ENCODE measurements at regions not wholly inside any gene's neighbourhood (a gene's known extent, or its start where the extent isn't known, plus 50 kb on each side); places are given as distances from the start of the nearest gene placed in this dataset.
"Not testable (repeated sequence)": the region's sequence is repeated elsewhere in the genome, so short reads cannot be mapped to it uniquely, and the experiment has no call there.

DNA sequence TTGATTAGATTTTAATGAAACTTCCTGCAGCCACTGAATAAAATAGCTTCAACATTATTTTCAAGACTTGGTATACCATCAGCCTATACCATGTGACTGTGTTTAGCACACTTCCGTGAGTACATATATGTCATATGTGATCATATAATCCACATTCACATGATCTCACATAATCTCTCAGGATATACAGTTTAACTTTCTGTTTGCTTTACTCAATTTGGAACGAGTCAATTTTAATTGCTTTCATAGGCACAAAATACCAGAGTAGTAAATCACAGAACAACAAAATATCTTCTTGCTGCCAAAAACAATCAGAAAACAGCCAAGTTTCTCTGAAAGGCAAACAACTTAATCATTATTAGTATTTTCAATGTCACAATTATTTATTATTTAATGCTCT, 731.1 kb upstream of the DIAPH2 start:
- peaks cover 5% of the 10 kb centered on the region for H3K9me3 Mint-ChIP-seq

DNA sequence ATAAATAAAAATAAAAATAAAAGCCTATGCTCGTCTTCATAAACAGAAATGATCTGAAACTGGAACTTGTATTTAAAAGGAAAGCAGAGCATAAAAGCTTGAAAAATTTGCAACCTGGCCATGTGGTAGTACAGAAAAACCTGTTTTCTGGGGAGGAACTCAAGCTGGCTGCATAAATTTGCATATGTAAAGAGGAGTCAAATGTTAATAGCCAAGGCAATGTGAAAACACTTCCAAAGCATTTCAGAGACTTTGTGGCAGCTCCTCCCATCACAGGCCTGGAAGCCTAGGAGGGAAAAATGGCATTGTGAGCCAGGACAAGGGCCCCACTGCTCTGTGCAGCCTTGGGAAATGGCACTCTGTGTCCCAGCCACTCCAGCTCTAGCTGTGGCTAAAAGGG, 727.9 kb upstream of the DIAPH2 start:
- TF ChIP-seq, protein P1, sequence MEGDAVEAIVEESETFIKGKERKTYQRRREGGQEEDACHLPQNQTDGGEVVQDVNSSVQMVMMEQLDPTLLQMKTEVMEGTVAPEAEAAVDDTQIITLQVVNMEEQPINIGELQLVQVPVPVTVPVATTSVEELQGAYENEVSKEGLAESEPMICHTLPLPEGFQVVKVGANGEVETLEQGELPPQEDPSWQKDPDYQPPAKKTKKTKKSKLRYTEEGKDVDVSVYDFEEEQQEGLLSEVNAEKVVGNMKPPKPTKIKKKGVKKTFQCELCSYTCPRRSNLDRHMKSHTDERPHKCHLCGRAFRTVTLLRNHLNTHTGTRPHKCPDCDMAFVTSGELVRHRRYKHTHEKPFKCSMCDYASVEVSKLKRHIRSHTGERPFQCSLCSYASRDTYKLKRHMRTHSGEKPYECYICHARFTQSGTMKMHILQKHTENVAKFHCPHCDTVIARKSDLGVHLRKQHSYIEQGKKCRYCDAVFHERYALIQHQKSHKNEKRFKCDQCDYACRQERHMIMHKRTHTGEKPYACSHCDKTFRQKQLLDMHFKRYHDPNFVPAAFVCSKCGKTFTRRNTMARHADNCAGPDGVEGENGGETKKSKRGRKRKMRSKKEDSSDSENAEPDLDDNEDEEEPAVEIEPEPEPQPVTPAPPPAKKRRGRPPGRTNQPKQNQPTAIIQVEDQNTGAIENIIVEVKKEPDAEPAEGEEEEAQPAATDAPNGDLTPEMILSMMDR (IDR thresholded peaks at IDR 0.05) = no peak

More for the DNA sequence above, 731.1 kb upstream of the DIAPH2 start:
- Mint-ChIP-seq H3K27ac (no peak overlapping the region), H3K36me3 (ENCODE audit: low read depth) (no peaks in the 10 kb centered on the region), H3K4me1 (ENCODE audit: low read depth) (no peaks in the 10 kb centered on the region), H3K27me3 (ENCODE audit: insufficient read depth) (no peaks in the 10 kb centered on the region), H3K4me3 (no peak overlapping the region)
- TF ChIP-seq, protein P1 (IDR thresholded peaks at IDR 0.05) = no peak
- DNase-seq = no peak

DNA sequence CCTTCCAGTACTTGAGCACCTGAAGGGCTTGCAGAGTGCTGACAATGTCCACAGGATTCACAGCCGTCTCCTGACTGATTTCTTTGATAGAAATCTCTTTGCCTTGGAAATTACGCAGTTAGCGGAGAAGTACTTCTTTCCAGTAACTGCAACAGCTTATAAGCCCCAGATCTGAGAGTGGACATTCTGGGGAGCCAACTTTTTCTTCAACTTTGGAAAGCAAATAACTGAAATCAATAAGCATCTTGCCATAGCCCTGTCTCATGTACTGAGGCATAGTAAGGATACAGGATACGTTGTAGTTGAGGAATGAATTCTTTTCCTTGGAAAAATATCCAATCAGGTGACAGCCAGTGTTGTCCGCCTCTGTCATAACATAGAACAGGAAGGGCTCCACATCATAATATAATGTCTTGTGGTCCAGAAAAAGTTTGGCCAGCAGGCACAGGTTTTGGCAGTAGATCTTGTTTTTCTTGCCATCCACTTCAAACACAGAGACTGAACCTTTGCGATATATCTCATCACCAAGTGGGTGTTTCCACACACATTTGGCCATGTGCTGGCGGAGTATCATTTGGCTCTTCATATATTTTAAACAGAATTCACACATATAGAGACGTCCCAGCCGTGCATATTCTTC, 711.1 kb upstream of the DIAPH2 start:
- H3K4me1 Mint-ChIP-seq (ENCODE audit: low read depth); DNase-seq; H3K36me3 Mint-ChIP-seq (ENCODE audit: low read depth); H3K27ac Mint-ChIP-seq; H3K4me3 Mint-ChIP-seq; H3K27me3 Mint-ChIP-seq (ENCODE audit: insufficient read depth): not testable (repeated sequence)
- H3K9me3 Mint-ChIP-seq = peaks cover 15% of the 10 kb centered on the region

More for the DNA sequence above, 727.9 kb upstream of the DIAPH2 start:
- Mint-ChIP-seq H3K36me3 (ENCODE audit: low read depth) (no peaks in the 10 kb centered on the region), H3K27me3 (ENCODE audit: insufficient read depth) (no peaks in the 10 kb centered on the region), H3K27ac (no peak overlapping the region), H3K9me3 (peaks cover 9% of the 10 kb centered on the region), H3K4me1 (ENCODE audit: low read depth) (no peaks in the 10 kb centered on the region), H3K4me3 (no peak overlapping the region)
- no peak for DNase-seq

DNA sequence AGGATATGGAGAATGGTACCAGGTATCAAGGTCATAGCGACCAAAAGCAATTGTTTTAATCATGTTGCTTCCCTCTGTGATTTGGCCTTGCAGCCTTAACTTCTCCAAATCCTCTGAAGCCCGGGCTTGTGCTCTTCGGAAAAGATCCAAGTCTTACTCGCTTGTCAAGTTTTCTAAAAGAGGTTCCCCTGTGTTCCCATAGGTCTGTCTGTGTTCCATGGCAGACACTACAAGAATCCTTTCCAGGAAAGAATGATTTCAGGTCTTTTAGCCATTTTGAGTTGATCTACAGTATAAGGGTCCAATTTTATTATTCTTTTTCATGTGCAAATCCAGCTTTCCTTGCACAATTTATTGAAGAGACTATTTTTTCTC, 710.6 kb upstream of the DIAPH2 start:
- no peak overlapping the region for H3K27ac Mint-ChIP-seq
- H3K4me3 Mint-ChIP-seq = no peak overlapping the region
- H3K4me1 Mint-ChIP-seq (ENCODE audit: low read depth) = no peaks in the 10 kb centered on the region
- no peak for DNase-seq
- no peaks in the 10 kb centered on the region for H3K36me3 Mint-ChIP-seq (ENCODE audit: low read depth)
- TF ChIP-seq, protein P1 (IDR thresholded peaks at IDR 0.05) = no peak
- H3K9me3 Mint-ChIP-seq = peaks cover 15% of the 10 kb centered on the region
- no peaks in the 10 kb centered on the region for H3K27me3 Mint-ChIP-seq (ENCODE audit: insufficient read depth)

DNA sequence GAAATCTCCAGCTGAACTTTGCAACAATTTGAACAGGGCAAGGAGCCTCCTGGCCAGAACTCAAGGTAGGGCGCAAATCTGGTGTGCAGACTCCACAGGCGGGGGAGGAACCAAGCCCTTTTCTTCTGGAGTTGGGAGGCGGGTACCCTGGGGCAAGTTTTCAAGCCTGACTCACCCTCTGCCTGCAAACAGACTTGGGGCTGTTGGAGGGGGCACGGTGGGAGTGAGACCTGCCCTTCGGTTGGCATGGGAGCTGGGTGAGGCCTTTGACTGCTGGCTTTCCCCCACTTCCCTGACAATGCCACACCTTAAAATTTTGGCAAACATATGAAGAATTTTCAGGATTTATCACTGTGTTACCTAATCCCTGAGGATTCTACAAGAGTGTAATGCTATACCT, 709.8 kb upstream of the DIAPH2 start:
- H3K9me3 Mint-ChIP-seq = peaks cover 15% of the 10 kb centered on the region
- H3K27me3 Mint-ChIP-seq (ENCODE audit: insufficient read depth) = no peaks in the 10 kb centered on the region
- TF ChIP-seq, protein P1 (IDR thresholded peaks at IDR 0.05) = no peak
- H3K4me1 Mint-ChIP-seq (ENCODE audit: low read depth) = no peaks in the 10 kb centered on the region
- no peak for DNase-seq
- no peak overlapping the region for H3K27ac Mint-ChIP-seq
- no peaks in the 10 kb centered on the region for H3K36me3 Mint-ChIP-seq (ENCODE audit: low read depth)
- H3K4me3 Mint-ChIP-seq = no peak overlapping the region

DNA sequence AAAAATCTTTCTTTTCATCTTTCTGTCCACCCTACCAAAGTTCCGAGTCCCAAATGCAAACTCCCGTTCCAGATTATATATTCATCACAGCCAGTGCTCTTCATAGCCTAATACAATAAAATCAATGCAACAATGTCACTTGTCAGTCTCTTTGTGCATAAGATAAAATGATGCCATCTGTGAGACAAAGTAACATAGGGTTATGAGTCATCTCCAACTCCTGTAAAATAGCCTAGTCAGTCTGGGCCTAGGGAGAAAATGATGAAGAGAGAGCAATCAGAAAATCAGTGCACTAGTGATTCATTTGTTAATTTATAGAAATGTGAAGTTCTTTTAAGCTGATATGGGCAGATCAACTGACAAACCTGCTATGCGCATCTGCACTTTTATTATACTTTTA, 689.1 kb upstream of the DIAPH2 start:
- Mint-ChIP-seq H3K27ac (no peak overlapping the region), H3K9me3 (peaks cover 9% of the 10 kb centered on the region), H3K4me3 (no peak overlapping the region)

More for the DNA sequence above, 689.1 kb upstream of the DIAPH2 start:
- Mint-ChIP-seq H3K4me1 (ENCODE audit: low read depth) (no peaks in the 10 kb centered on the region), H3K27me3 (ENCODE audit: insufficient read depth) (no peaks in the 10 kb centered on the region), H3K36me3 (ENCODE audit: low read depth) (no peaks in the 10 kb centered on the region)
- DNase-seq = no peak
- TF ChIP-seq, protein P1 (IDR thresholded peaks at IDR 0.05) = no peak
